Amniotic epithelial cell (primary cell): ENCODE measurements at regions not wholly inside any gene's neighbourhood (a gene's known extent, or its start where the extent isn't known, plus 50 kb on each side); places are given as distances from the start of the nearest gene placed in this dataset.
"Not testable (repeated sequence)": the region's sequence is repeated elsewhere in the genome, so short reads cannot be mapped to it uniquely, and the experiment has no call there.

ENCODE experiments used
- DNase-seq: peaks from one replicate; pipeline ENCODE4 v3.0.0-alpha.2; 2010; ENCODE audit warnings: low read depth

GRCh38 chr5:101205065-101205464 lies 302.0 kb upstream of the ST8SIA4 start:
- not testable (repeated sequence) for DNase-seq

GRCh38 chr5:101180365-101180764 lies 277.3 kb upstream of the ST8SIA4 start:
- DNase-seq, result not testable (repeated sequence)

DNA sequence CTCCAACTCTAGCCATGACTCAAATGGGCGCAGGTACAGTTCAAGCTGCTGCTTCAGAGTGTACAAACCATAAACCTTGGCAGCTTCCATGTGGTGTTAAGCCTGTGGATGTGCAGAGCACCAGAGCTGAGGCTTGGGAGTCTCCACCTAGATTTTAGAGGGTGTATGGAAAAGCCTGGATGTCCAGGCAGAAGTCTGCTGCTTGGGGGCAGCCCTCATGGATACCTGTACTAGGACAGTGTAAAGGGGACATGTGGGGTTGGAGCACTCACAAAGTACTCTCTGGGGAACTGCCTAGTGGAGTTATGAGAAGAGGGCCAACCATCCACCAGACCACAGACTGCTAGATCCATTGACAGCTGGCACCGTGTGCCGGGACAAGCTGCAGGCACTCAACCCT lies 273.5 kb upstream of the ST8SIA4 start:
- no peak for DNase-seq

DNA sequence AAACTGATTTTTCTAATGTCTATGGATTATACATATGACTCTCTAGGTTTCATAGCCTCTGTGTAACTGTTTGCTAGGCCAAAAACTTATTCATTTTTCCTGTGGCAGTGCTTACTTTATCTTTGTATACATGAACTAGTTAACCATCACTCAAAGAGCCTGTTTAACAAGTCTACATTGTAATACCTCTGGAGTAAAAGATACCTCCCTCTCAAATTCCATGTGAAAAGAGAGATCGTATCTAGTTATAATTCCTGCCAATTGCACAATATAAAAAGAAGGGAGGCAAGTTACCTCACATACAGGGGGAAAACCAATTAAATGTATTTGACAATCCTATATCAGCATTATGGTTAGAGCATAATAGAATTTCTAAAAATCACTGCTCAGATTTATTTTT lies 271.9 kb upstream of the ST8SIA4 start:
- no peak for DNase-seq

- no peak for DNase-seq
Observed at GRCh38 chr5:101163088-101163487, 260.0 kb upstream of the ST8SIA4 start.

DNA sequence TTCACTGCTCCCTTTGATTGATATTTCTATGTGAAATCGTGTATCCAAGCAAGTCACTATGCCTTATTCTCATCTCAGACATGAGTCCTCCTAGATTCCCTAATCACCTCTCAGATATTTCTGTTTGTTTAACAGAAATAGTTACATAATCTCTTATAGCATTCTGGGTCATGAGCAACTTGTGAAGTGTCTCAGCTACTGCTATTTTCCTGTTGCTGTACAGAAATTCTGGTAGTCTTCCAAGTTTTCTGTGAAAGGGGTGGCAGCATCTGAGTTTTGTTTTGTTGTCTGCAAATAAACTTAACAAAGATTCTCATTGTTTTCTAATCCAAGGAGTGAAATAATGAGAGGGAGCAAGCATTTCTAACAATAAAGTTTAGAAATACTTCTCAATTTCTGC lies 256.9 kb upstream of the ST8SIA4 start:
- no peak for DNase-seq

GRCh38 chr5:101159006-101159405 lies 255.9 kb upstream of the ST8SIA4 start:
- DNase-seq, result no peak

- no peak for DNase-seq
Observed at GRCh38 chr5:101153526-101153925, 250.4 kb upstream of the ST8SIA4 start.

DNA sequence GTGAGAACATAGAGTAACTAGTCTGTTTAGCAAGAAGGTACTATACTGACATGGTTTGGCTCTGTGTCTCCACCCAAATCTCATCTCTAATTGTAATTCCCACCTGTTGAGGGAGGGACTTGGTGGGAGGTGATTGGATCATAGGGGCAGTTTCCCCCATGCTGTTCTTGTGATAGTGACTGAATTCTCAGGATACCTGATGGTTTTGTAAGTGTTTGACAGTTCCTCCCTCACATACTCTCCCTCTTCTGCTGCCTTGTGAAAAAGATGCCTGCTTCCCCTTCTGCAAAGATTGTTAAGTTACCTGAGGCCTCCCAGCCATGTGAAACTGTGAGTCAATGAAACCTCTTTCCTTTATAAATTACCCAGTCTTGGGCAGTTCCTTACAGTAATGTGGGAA lies 240.4 kb upstream of the ST8SIA4 start:
- no peak for DNase-seq

DNA sequence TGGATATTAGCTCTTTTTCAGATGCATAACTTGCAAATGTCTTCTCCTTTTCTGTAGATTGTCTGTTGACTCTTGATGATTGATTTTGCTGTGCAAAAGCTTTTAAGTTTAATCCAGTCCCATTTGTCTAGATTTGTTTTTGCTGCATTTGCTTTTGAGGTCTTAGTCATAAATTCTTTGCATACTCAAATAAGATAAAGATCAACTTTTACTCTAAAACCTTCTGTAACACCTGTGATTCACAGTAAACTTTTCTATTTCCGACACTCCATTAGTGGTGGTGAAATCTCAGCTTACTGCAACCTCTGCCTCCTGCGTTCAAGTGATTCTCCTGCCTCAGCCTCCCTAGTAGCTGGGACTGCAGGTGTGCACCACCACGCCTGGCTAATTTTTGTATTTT lies 239.0 kb upstream of the ST8SIA4 start:
- DNase-seq, result no peak

DNA sequence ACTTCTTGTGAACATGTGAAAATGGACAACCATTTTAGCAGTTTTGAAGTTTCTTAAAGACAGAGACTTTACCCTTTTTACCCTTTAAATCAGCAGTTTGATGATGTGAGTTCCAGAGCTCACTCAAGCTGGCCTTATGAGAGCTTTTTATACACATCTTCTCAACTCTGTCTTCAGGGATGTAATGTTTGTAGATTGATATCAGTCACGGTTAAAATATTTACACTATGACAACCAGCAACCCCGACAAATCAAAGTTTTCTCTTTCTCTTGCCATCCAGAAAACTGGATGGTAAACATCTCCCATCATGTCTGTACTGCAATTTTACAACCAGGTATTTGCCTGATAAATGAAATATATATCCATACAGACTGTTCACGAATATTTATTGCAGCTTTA lies 233.4 kb upstream of the ST8SIA4 start:
- DNase-seq, result no peak

GRCh38 chr5:101123363-101123762 lies 220.3 kb upstream of the ST8SIA4 start:
- DNase-seq, result no peak

DNA sequence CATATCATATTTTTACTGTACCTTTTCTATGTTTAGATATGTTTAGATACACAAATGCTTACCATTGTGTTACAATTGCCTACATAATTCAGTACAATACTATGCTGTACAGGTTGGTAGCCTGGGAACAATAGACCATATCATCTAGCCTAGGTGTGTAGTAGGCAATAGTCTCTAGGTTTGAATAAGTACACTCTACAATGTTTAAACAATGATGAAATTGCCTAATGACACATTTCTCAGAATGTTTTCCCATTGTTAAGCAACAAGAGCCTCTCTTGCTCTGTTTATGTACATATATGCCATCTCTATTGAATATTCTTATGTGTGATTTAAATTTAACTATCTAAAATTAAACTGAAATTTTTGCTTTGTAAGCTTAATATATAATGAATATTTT lies 209.6 kb upstream of the ST8SIA4 start:
- no peak for DNase-seq

GRCh38 chr5:101103874-101104273 lies 200.8 kb upstream of the ST8SIA4 start:
- DNase-seq, result no peak

- DNase-seq, result no peak
Observed at GRCh38 chr5:101102506-101102905, 199.4 kb upstream of the ST8SIA4 start.

DNA sequence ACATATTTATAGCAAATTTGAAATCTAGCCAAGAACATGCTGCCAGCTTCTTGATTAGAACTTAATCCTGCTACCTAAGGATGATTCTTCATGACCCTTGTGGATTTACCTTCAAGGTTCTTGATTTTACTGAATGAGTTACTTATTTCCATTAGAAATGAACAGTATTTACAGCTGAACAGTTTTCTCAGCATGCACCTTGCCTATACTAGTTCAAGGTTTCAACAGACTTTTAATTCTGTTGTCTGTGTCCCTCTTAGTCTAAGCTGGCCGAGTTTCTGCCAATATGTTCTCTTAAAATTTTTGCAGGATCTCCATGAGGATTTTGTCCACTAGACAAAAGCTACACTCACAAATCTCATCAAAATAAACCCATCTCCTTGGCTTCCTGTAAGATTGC lies 188.8 kb upstream of the ST8SIA4 start:
- DNase-seq, result no peak

DNA sequence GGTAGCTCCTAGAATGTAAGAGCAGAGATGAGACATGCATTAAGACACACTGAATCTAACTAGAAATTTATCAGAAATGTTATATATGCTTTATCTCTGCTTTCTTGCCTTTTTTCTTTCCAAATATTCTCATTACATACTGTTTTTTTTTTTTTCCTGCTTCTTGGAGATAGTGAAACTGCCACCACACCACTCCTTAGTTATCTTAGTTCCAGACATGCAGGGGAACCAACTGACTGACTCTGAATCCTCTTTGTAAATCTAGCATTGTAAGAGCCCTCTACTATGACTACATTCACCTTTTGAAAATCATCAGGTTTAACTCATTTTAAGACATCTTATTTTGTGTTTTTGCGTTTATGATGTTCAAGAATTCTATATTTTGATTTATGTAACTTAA lies 181.3 kb upstream of the ST8SIA4 start:
- no peak for DNase-seq

DNA sequence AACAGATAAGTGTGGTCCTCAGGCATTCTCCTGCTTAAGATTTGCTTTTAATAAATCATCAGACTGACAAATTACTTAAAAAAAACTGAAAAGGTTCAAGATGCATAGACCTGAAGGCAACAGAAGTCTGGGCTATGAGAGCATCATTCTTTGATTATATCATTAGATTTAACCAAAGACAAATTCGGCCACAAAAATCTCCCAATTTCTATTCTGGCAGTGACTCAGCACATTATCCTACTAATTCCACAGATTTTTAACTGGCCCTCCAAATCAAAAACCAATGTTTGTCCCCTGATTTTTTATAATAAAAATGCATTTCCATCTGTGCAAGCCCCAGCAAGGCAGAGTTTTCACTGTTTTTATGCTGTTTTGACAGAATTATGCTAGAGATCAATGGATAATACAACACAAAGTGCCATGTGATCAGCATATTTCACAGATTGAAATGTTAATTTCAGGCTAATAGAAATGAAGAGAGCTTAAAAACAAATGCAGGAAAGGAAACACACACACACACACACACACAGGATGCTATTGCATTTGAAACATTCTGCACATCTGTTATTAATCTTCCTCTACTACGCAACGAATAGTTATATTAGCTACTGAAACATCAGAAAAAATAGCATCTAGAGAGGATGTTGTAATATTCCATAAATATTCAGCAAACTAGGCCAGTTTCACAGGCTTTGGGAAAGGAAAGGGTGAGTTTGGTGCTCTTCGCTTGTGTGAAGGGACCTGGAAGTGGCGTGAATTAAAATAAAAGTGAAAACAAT lies 177.6 kb upstream of the ST8SIA4 start:
- DNase-seq, result no peak

GRCh38 chr5:101068298-101068697 lies 165.2 kb upstream of the ST8SIA4 start:
- no peak for DNase-seq

- DNase-seq, result peak; percentile 7
Observed at GRCh38 chr5:101067429-101067828, 164.3 kb upstream of the ST8SIA4 start.

DNA sequence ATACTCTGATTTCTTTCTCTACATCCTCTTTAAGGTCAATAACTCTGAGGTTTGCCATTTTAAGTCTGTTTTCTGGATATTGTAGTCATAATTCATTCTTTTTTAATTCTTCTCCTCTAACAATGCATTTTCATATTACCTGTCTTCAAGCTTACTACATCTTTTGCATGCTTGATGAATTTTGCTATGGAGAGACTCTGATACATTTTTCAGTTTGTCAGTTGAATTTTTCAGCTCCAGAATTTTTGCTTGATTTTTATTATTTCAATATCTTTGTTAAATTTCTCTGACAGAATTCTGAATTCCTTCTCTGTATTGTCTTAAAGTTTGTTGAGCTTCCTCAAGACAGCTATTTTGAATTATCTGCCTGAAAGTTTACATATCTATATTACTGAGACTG lies 159.8 kb upstream of the ST8SIA4 start:
- DNase-seq, result no peak

DNA sequence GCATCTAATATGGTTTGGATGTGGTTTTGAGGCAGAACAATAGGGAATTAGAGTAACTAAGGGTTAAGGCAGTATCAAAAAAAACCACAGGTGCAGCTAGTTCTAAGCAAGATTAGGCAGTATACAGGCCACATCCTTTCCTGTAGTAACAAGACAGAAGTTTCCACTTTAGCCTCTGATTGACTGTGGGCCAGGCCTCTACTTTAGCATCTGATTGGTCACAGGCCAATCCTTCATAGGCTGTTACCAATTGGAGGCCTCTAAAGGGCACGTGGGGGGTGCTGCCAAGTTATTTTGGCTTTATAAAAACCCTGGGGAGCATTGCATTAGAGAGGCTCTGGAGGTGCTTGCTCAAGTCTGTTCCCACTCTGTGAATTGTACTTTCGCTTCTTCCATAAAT lies 144.1 kb upstream of the ST8SIA4 start:
- DNase-seq, result no peak

DNA sequence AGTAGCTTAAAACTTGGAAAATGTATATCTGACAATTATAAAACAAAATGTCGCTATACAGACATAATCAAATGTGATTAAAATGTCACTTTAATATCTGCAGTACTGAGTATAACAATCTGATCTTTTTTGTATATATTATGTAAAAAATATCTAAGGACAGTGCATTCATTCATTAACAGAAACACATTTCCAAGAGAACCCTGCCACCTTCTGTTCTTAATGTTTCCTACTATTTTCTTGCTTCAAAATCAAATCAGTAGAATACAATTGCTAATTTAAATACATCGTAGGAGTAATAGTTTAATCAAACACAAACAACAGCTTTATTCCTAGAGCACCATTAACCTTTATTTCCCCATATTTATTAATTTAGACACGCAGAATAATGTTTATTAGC lies 142.6 kb upstream of the ST8SIA4 start:
- DNase-seq, result no peak

- DNase-seq, result not testable (repeated sequence)
Observed at GRCh38 chr5:101040002-101040401, 136.9 kb upstream of the ST8SIA4 start.
